HepG2 (cell line): ENCODE measurements at regions not wholly inside any gene's neighbourhood (a gene's known extent, or its start where the extent isn't known, plus 50 kb on each side); places are given as distances from the start of the nearest gene placed in this dataset.

Source experiments
- ATAC-seq: fragments of 200-7000 bp; cut with Tn5 transposase; 3 replicates; pipeline ENCODE4 v1.9.1; 2020; ENCODE audit warnings: mild to moderate bottlenecking, moderate library complexity
- BruUV-seq: library from RNA; stranded (reverse); fragments of 400-500 nt; replicated peaks from 2 replicates; lab custom pipeline; 2021; lab: Mats Ljungman, UMichigan
- CTCF ChIA-PET: fragments of 300-600 bp; formaldehyde crosslinking; extraction: SDS; loops from one replicate; lab custom pipeline; 2021; ENCODE audit warnings: low total read pairs, inconsistent platforms, low intra/inter-chr PET ratio; lab: Yijun Ruan, JAX
- POLR2A ChIA-PET: fragments of 350-600 bp; sonication (Branson Sonifier 250); formaldehyde crosslinking; loops from one replicate; lab custom pipeline; 2020; ENCODE audit warnings: antibody characterized with exemption, inconsistent platforms; lab: Yijun Ruan, JAX
- DNase-seq: peaks from one replicate; pipeline ENCODE4 v3.0.0-alpha.2; 2015; ENCODE audit warnings: low spot score
- FAIRE-seq: peaks from 3 replicates; lab custom pipeline; 2011; peaks lifted over from hg19 to GRCh38; lab: Jason Lieb, UNC
- H2AFZ ChIP-seq: one replicate; pipeline ENCODE4 v1.6.1; 2011; ENCODE audit warnings: low read length, inconsistent platforms
- H3K27ac ChIP-seq: fragments of 300-600 bp; 3 replicates; pipeline ENCODE4 v1.8.0; 2011; ENCODE audit warnings: mixed run types, mild to moderate bottlenecking, mixed read lengths, low read length, inconsistent platforms; ENCODE audit not compliant: insufficient read depth; ENCODE audit errors: extremely low read length
- H3K27me3 ChIP-seq, 2 experiments: fragments of 200-600 bp in 1 of 2; 2 replicates in 1 of 2; 3 replicates in 1 of 2; pipeline versions ENCODE4 v1.6.0 to v1.8.0; 2011; ENCODE audit warnings: low read length in 2 of 2, mild to moderate bottlenecking in 2 of 2, moderate library complexity in 2 of 2, inconsistent platforms in 1 of 2; ENCODE audit not compliant: insufficient read depth in 2 of 2, control insufficient read depth in 1 of 2
- H3K36me3 ChIP-seq, 2 experiments: fragments of 200-600 bp in 1 of 2; replicated peaks in 1 of 2; 2 replicates in 1 of 2; 3 replicates in 1 of 2; pipeline versions ENCODE4 v1.5.1 to v1.8.0; 2011; ENCODE audit warnings: low read length in 2 of 2, inconsistent platforms in 1 of 2; ENCODE audit not compliant: insufficient read depth in 2 of 2, control insufficient read depth in 1 of 2
- H3K4me1 ChIP-seq: 2 replicates; pipeline ENCODE4 v1.5.1; 2012; ENCODE audit warnings: low read length, inconsistent platforms; ENCODE audit not compliant: insufficient read depth
- H3K4me2 ChIP-seq: 2 replicates; pipeline ENCODE4 v1.6.0; 2011; ENCODE audit warnings: low read depth, low read length, inconsistent platforms
- H3K4me3 ChIP-seq, 3 experiments: fragments of 200-600 bp in 1 of 3; sonication (generic), shearing (Covaris generic) in 1 of 3; replicated peaks in 1 of 3; 2 replicates each; pipeline ENCODE4 v1.5.1; 2011 to 2016; ENCODE audit warnings: low read length in 3 of 3, inconsistent platforms in 2 of 3, low read depth in 2 of 3, mild to moderate bottlenecking in 2 of 3, control low read depth in 1 of 3, mixed read lengths in 1 of 3; ENCODE audit not compliant: insufficient read depth in 1 of 3
- H3K79me2 ChIP-seq: one replicate; pipeline ENCODE4 v1.6.1; 2011; ENCODE audit warnings: low read length, inconsistent platforms; ENCODE audit not compliant: insufficient read depth
- H3K9ac ChIP-seq: 2 replicates; pipeline ENCODE4 v1.6.0; 2011; ENCODE audit warnings: mild to moderate bottlenecking, low read depth, low read length, inconsistent platforms; ENCODE audit not compliant: insufficient read depth
- H3K9me3 ChIP-seq: 2 replicates; pipeline ENCODE4 v1.5.1; 2012; ENCODE audit warnings: mild to moderate bottlenecking, low read length
- H4K20me1 ChIP-seq: 2 replicates; pipeline ENCODE4 v1.6.0; 2011; ENCODE audit warnings: inconsistent platforms, mild to moderate bottlenecking, low read length, moderate library complexity; ENCODE audit not compliant: insufficient read depth
- ADNP ChIP-seq: sonication (generic); formaldehyde crosslinking; IDR thresholded peaks from 2 replicates; pipeline ENCODE4 v1.4.0; 2020; ENCODE audit warnings: missing genetic modification reagents
- ATF1 ChIP-seq: IDR thresholded peaks from 2 replicates; pipeline ENCODE4 v1.6.1; 2016; ENCODE audit warnings: mild to moderate bottlenecking, control low read depth
- CENPT ChIP-seq: sonication (generic); formaldehyde crosslinking; IDR thresholded peaks from 2 replicates; pipeline ENCODE4 v1.8.0; 2022; ENCODE audit warnings: low read depth, mild to moderate bottlenecking, moderate library complexity, missing genetic modification reagents
- DBP ChIP-seq: sonication (generic); formaldehyde crosslinking; IDR thresholded peaks from 2 replicates; pipeline ENCODE4 v1.4.0; 2020; ENCODE audit warnings: missing genetic modification reagents; ENCODE audit errors: not compliant biosample characterization
- EP300 ChIP-seq, 3 experiments: sonication (generic) in 1 of 3; formaldehyde crosslinking in 1 of 3; IDR thresholded peaks; 2 replicates each; pipeline versions ENCODE4 v1.5.1 to v1.6.1; 2011 to 2020; ENCODE audit warnings: low read depth in 2 of 3, low read length in 2 of 3, borderline replicate concordance in 1 of 3, improper control_type of control experiment in 1 of 3, mild to moderate bottlenecking in 1 of 3, missing genetic modification reagents in 1 of 3, moderate library complexity in 1 of 3
- HNF1B ChIP-seq: sonication (generic); formaldehyde crosslinking; IDR thresholded peaks from 2 replicates; pipeline ENCODE4 v1.5.1; 2020; ENCODE audit warnings: mild to moderate bottlenecking, moderate library complexity, missing genetic modification reagents
- MAFG ChIP-seq: sonication (generic); formaldehyde crosslinking; IDR thresholded peaks from 2 replicates; pipeline ENCODE4 v1.5.1; 2020; ENCODE audit warnings: mild to moderate bottlenecking, missing genetic modification reagents
- NONO ChIP-seq, 2 experiments: fragments of 450-650 bp in 1 of 2; sonication (generic) in 1 of 2; formaldehyde crosslinking in 1 of 2; IDR thresholded peaks in 1 of 2; conservative IDR thresholded peaks in 1 of 2; 2 replicates each; pipeline versions ENCODE4 v1.6.1 to v1.8.0; 2017 to 2022; ENCODE audit warnings: mild to moderate bottlenecking in 1 of 2, missing genetic modification reagents in 1 of 2, moderate library complexity in 1 of 2
- PHF20 ChIP-seq: sonication (generic); formaldehyde crosslinking; IDR thresholded peaks from 2 replicates; pipeline ENCODE4 v1.5.0; 2020; ENCODE audit warnings: mild to moderate bottlenecking, missing genetic modification reagents
- SMAD3 ChIP-seq: sonication (generic); formaldehyde crosslinking; IDR thresholded peaks from 2 replicates; pipeline ENCODE4 v1.4.0; 2020; ENCODE audit warnings: missing genetic modification reagents
- TAF1 ChIP-seq: sonication (generic); formaldehyde crosslinking; IDR thresholded peaks from 2 replicates; pipeline ENCODE4 v1.4.0; 2020; ENCODE audit warnings: missing genetic modification reagents
- ZEB1 ChIP-seq: IDR thresholded peaks from 2 replicates; pipeline ENCODE4 v1.6.1; 2012; ENCODE audit warnings: mild to moderate bottlenecking, low read depth, inconsistent platforms; ENCODE audit not compliant: insufficient replicate concordance
- ZFYVE20 ChIP-seq: sonication (generic); formaldehyde crosslinking; IDR thresholded peaks from 2 replicates; pipeline ENCODE4 v1.8.0; 2023; ENCODE audit warnings: low read depth, mild to moderate bottlenecking, moderate library complexity, missing genetic modification reagents, borderline replicate concordance
- ZNF136 ChIP-seq: sonication (generic); formaldehyde crosslinking; IDR thresholded peaks from 2 replicates; pipeline ENCODE4 v1.8.1; 2022; ENCODE audit warnings: low read depth, mild to moderate bottlenecking, moderate library complexity, missing genetic modification reagents
- ZNF275 ChIP-seq: sonication (generic); formaldehyde crosslinking; IDR thresholded peaks from 2 replicates; pipeline ENCODE4 v1.8.0; 2022; ENCODE audit warnings: missing genetic modification reagents, mild to moderate bottlenecking, inconsistent platforms, borderline replicate concordance
- ZNF550 ChIP-seq: sonication (generic); formaldehyde crosslinking; IDR thresholded peaks from 2 replicates; pipeline ENCODE4 v1.4.0; 2020; ENCODE audit warnings: mild to moderate bottlenecking, missing genetic modification reagents, borderline replicate concordance
- ZNF766 ChIP-seq: sonication (generic); formaldehyde crosslinking; IDR thresholded peaks from 2 replicates; pipeline ENCODE4 v1.5.0; 2020; ENCODE audit warnings: missing genetic modification reagents, borderline replicate concordance
- WGBS: methylation state at CpG from one replicate; pipeline ENCODE4 v1.1.6; 2017; ENCODE audit warnings: low lambda C conversion rate; 5-methylcytosine and 5-hydroxymethylcytosine counted together
- in situ Hi-C: cut with HindIII; loops from 2 replicates; pipeline ENCODE4 v1.10.0; 2017; ENCODE audit warnings: low pct_unique_long_range_greater_than_20kb; ENCODE audit not compliant: extremely low pct_ligation_motif_present
- intact Hi-C: fragments of 100-400 bp; cut with micrococcal nuclease; formaldehyde crosslinking; loops from one replicate; pipeline ENCODE4 v1.10.0; 2022; ENCODE audit not compliant: unreplicated experiment

GRCh38 chr6:126640356-126640755 lies 300.4 kb downstream of the CENPW start:
- CTCF ChIA-PET = no interaction called here
- in situ Hi-C loops = no loop called here
- 19% methylated on average over 2 of the region's 2 CpGs for whole genome bisulfite sequencing

GRCh38 chr6:126640921-126641320 lies 301.0 kb downstream of the CENPW start:
- no peak overlapping the region for H3K4me3 ChIP-seq
- TF ChIP-seq ZFYVE20 (CRISPR knock-in tag) (no peak), ZNF275 (CRISPR knock-in tag) (no peak), DBP (no peak), TAF1 (CRISPR knock-in tag) (no peak), ZNF136 (no peak), PHF20 (CRISPR knock-in tag) (no peak), ZEB1 (no peak), ADNP (CRISPR knock-in tag) (no peak), SMAD3 (CRISPR knock-in tag) (no peak)
- no peaks in the 10 kb centered on the region for H3K27me3 ChIP-seq
- CTCF ChIA-PET = no interaction called here
- no peaks in the 10 kb centered on the region for H3K4me1 ChIP-seq
- H3K27ac ChIP-seq = no peak overlapping the region
- H4K20me1 ChIP-seq = no peaks in the 10 kb centered on the region
- H3K79me2 ChIP-seq = no peaks in the 10 kb centered on the region
- H3K4me2 ChIP-seq = no peak overlapping the region
- ATAC-seq = no peak
- H3K36me3 ChIP-seq = no peaks in the 10 kb centered on the region
- FAIRE-seq = no peak
- no peak for DNase-seq
- in situ Hi-C loops = no loop called here
- intact Hi-C loops = no loop called here
- no peak overlapping the region for H3K9ac ChIP-seq
- BruUV-seq = no TSS peak
- H2AFZ ChIP-seq = no peak overlapping the region
- POLR2A ChIA-PET = no interaction called here
- no peaks in the 10 kb centered on the region for H3K9me3 ChIP-seq

More at GRCh38 chr6:126640356-126640755, 300.4 kb downstream of the CENPW start:
- Histone ChIP-seq H3K27ac (no peak overlapping the region), H3K27me3 (no peaks in the 10 kb centered on the region), H3K79me2 (no peaks in the 10 kb centered on the region), H4K20me1 (no peaks in the 10 kb centered on the region), H3K9me3 (no peaks in the 10 kb centered on the region), H2AFZ (no peak overlapping the region), H3K9ac (no peak overlapping the region), H3K4me3 (no peak overlapping the region), H3K4me2 (no peak overlapping the region), H3K36me3 (no peaks in the 10 kb centered on the region), H3K4me1 (no peaks in the 10 kb centered on the region)
- no peak for ATAC-seq
- no peak for DNase-seq
- no peak for TF ChIP-seq ZNF550
- TF ChIP-seq EP300 (IDR thresholded peaks at IDR 0.05; ENCODE audit: low read depth in 2 of 2, low read length in 2 of 2) = no peak
- no peak for TF ChIP-seq EP300 (CRISPR knock-in tag; IDR thresholded peaks at IDR 0.05; ENCODE audit: borderline replicate concordance)
- no peak for TF ChIP-seq HNF1B (CRISPR knock-in tag)
- TF ChIP-seq MAFG (CRISPR knock-in tag) = no peak
- no peak for TF ChIP-seq ZNF766 (CRISPR knock-in tag)
- no peak for TF ChIP-seq CENPT (CRISPR knock-in tag)
- TF ChIP-seq NONO (IDR thresholded peaks at IDR 0.05) = no peak
- no peak for TF ChIP-seq NONO (CRISPR knock-in tag; conservative IDR thresholded peaks at IDR 0.05)
- no peak for TF ChIP-seq ATF1 (CRISPR knock-in tag)
- no TSS peak for BruUV-seq
- POLR2A ChIA-PET = no interaction called here
- intact Hi-C loops = no loop called here
- no peak for FAIRE-seq
